ENCODE measurements at regions not wholly inside any gene's neighbourhood (a gene's known extent, or its start where the extent isn't known, plus 50 kb on each side); places are given as distances from the start of the nearest gene placed in this dataset.

- TF ChIP-seq CTCF (IDR thresholded peaks at IDR 0.05) = no peak
- TF ChIP-seq POLR2AphosphoS5 (IDR thresholded peaks at IDR 0.05) = no peak
- no peak for TF ChIP-seq POLR2A (IDR thresholded peaks at IDR 0.05)
- no peak for TF ChIP-seq EP300 (IDR thresholded peaks at IDR 0.05)
Measured at GRCh38 chr11:104490182-104490581, 326.2 kb upstream of the PDGFD start.

All from stomach (tissue), 4 donors.